ENCODE measurements at regions not wholly inside any gene's neighbourhood (a gene's known extent, or its start where the extent isn't known, plus 50 kb on each side); places are given as distances from the start of the nearest gene placed in this dataset.

GRCh38 chr2:5751873-5752482 is 59.8 kb downstream of the SOX11 start:
- TF ChIP-seq GABPA (IDR thresholded peaks at IDR 0.05; ENCODE audit: low read depth) (no peak), PBX3 (IDR thresholded peaks at IDR 0.05) (no peak), USF1 (IDR thresholded peaks at IDR 0.05; ENCODE audit: borderline replicate concordance, low read depth) (no peak), RAD21 (IDR thresholded peaks at IDR 0.05; ENCODE audit: low read length) (no peak), CTCF (IDR thresholded peaks at IDR 0.05) (no peak), POLR2AphosphoS5 (IDR thresholded peaks at IDR 0.05; ENCODE audit: low read depth, low read length) (no peak)

All from SK-N-SH (cell line).